K562 (cell line): ENCODE measurements at regions not wholly inside any gene's neighbourhood (a gene's known extent, or its start where the extent isn't known, plus 50 kb on each side); places are given as distances from the start of the nearest gene placed in this dataset.

ENCODE experiments used
- ATAC-seq: fragments of 200-7000 bp; cut with Tn5 transposase; 3 replicates; pipeline ENCODE4 v1.9.1; 2020; ENCODE audit warnings: moderate library complexity
- BruUV-seq: library from RNA; stranded (reverse); fragments of 400-500 nt; replicated peaks from 2 replicates; lab custom pipeline; 2021; lab: Mats Ljungman, UMichigan
- CTCF ChIA-PET: fragments of 300-600 bp; formaldehyde crosslinking; extraction: SDS; loops from one replicate; lab custom pipeline; 2021; ENCODE audit warnings: low intra/inter-chr PET ratio; lab: Yijun Ruan, JAX
- POLR2A ChIA-PET: fragments of 300-600, 350-650 bp; sonication (Branson Sonifier 250); formaldehyde crosslinking; extraction: SDS; loops from one replicate; lab custom pipeline; 2021; ENCODE audit warnings: antibody characterized with exemption, inconsistent platforms; lab: Yijun Ruan, JAX
- DNase-seq, 4 experiments: peaks; one replicate each; pipeline versions ENCODE4 v3.0.0 to v3.0.0-alpha.2; 2011 to 2018; ENCODE audit warnings: low spot score in 3 of 4, mixed read lengths in 3 of 4; ENCODE audit errors: extremely low read depth in 1 of 4
- FAIRE-seq: peaks from 2 replicates; lab custom pipeline; 2011; peaks lifted over from hg19 to GRCh38; lab: Jason Lieb, UNC
- H2AFZ ChIP-seq: 2 replicates; pipeline ENCODE4 v1.6.0; 2011; ENCODE audit warnings: low read depth, low read length, control low read depth, inconsistent platforms
- H3K27ac ChIP-seq: fragments of 200-600 bp; 3 replicates; pipeline ENCODE4 v1.8.0; 2011; ENCODE audit warnings: low read depth, mild to moderate bottlenecking, control low read depth, inconsistent platforms, low read length, moderate library complexity, mixed read lengths; ENCODE audit errors: extremely low read depth
- H3K27me3 ChIP-seq, 2 experiments: fragments of 300-600 bp in 1 of 2; 2 replicates in 1 of 2; 3 replicates in 1 of 2; pipeline versions ENCODE4 v1.6.0 to v1.8.0; 2011; ENCODE audit warnings: inconsistent platforms in 2 of 2, low read length in 2 of 2, mild to moderate bottlenecking in 1 of 2, mixed read lengths in 1 of 2, moderate library complexity in 1 of 2; ENCODE audit not compliant: control insufficient read depth in 2 of 2, insufficient read depth in 2 of 2
- H3K36me3 ChIP-seq: fragments of 300-600 bp; 3 replicates; pipeline ENCODE4 v1.8.0; 2011; ENCODE audit warnings: mild to moderate bottlenecking, low read length, inconsistent platforms; ENCODE audit not compliant: control insufficient read depth, insufficient read depth
- H3K4me1 ChIP-seq, 2 experiments: fragments of 200-600 bp in 1 of 2; replicated peaks in 1 of 2; 2 replicates in 1 of 2; 3 replicates in 1 of 2; pipeline versions ENCODE4 v1.5.1 to v1.8.0; 2011; ENCODE audit warnings: inconsistent platforms in 2 of 2, low read length in 2 of 2, mild to moderate bottlenecking in 1 of 2, mixed read lengths in 1 of 2, moderate library complexity in 1 of 2; ENCODE audit not compliant: control insufficient read depth in 2 of 2, insufficient read depth in 2 of 2
- H3K4me2 ChIP-seq: 2 replicates; pipeline ENCODE4 v1.6.1; 2011; ENCODE audit warnings: low read length, control low read depth, inconsistent platforms, mixed read lengths; ENCODE audit not compliant: insufficient read depth
- H3K4me3 ChIP-seq: fragments of 200-600 bp; sonication (generic), shearing (Covaris generic); 2 replicates; pipeline ENCODE4 v1.5.1; 2016; ENCODE audit warnings: control low read depth, inconsistent platforms
- H3K79me2 ChIP-seq: fragments of 200-600 bp; 3 replicates; pipeline ENCODE4 v1.8.0; 2011; ENCODE audit warnings: low read length, inconsistent platforms; ENCODE audit not compliant: control insufficient read depth, insufficient read depth
- H3K9ac ChIP-seq, 2 experiments: 2 replicates each; pipeline versions ENCODE4 v1.6.0 to v1.6.1; 2011; ENCODE audit warnings: low read depth in 2 of 2, low read length in 2 of 2, control low read depth in 1 of 2, inconsistent platforms in 1 of 2, mild to moderate bottlenecking in 1 of 2, mixed read lengths in 1 of 2; ENCODE audit not compliant: insufficient read depth in 1 of 2
- H3K9me1 ChIP-seq: one replicate; pipeline ENCODE4 v1.6.0; 2011; ENCODE audit warnings: inconsistent platforms, mild to moderate bottlenecking, low read length, moderate library complexity; ENCODE audit not compliant: control insufficient read depth, insufficient read depth
- H3K9me3 ChIP-seq: replicated peaks from 2 replicates; pipeline ENCODE4 v1.5.1; 2011; ENCODE audit warnings: low read depth, low read length, inconsistent platforms; ENCODE audit not compliant: control insufficient read depth, insufficient read depth
- H4K20me1 ChIP-seq: replicated peaks from 2 replicates; pipeline ENCODE4 v1.6.1; 2011; ENCODE audit warnings: low read length, inconsistent platforms, mixed read lengths; ENCODE audit not compliant: control insufficient read depth, insufficient read depth
- DEAF1 ChIP-seq: fragments of 450-650 bp; formaldehyde crosslinking; IDR thresholded peaks from 2 replicates; pipeline ENCODE4 v1.4.0; 2020; ENCODE audit warnings: mild to moderate bottlenecking, moderate library complexity
- HIVEP1 ChIP-seq: fragments of 250-450 bp; sonication (Bioruptor Pico); IDR thresholded peaks from 2 replicates; pipeline ENCODE4 v1.4.0; 2020; ENCODE audit warnings: mild to moderate bottlenecking
- LEF1 ChIP-seq: fragments of 450-650 bp; IDR thresholded peaks from 2 replicates; pipeline ENCODE4 v1.6.1; 2016; ENCODE audit warnings: mild to moderate bottlenecking
- NR1H2 ChIP-seq: sonication (generic); formaldehyde crosslinking; IDR thresholded peaks from 2 replicates; pipeline ENCODE4 v1.4.0; 2020; ENCODE audit warnings: mild to moderate bottlenecking, missing genetic modification reagents
- RBM15 ChIP-seq: fragments of 200-400 bp; formaldehyde crosslinking; IDR thresholded peaks from 2 replicates; pipeline ENCODE4 v1.6.1; 2018; ENCODE audit warnings: mild to moderate bottlenecking, low read length, moderate library complexity; ENCODE audit not compliant: insufficient read depth
- STAT5A ChIP-seq: IDR thresholded peaks from 2 replicates; pipeline ENCODE4 v1.6.1; 2012; ENCODE audit warnings: low read length, inconsistent platforms, borderline replicate concordance
- TCFL5 ChIP-seq: fragments of 250-450 bp; sonication (Bioruptor Pico); conservative IDR thresholded peaks from 2 replicates; pipeline ENCODE4 v1.6.1; 2021; ENCODE audit warnings: mild to moderate bottlenecking, moderate library complexity, matching md5 sums
- THRB ChIP-seq: fragments of 450-650 bp; formaldehyde crosslinking; conservative IDR thresholded peaks from 2 replicates; pipeline ENCODE4 v1.4.0; 2022; ENCODE audit warnings: mild to moderate bottlenecking, missing genetic modification characterization
- ZBTB7A ChIP-seq: IDR thresholded peaks from 2 replicates; pipeline ENCODE4 v1.6.1; 2011; ENCODE audit warnings: low read depth, mild to moderate bottlenecking, low read length, moderate library complexity, borderline replicate concordance; ENCODE audit not compliant: control insufficient read depth
- ZKSCAN3 ChIP-seq: fragments of 250-450 bp; sonication (Bioruptor Pico); IDR thresholded peaks from 2 replicates; pipeline ENCODE4 v1.4.0; 2020
- WGBS: fragments of 100-300 bp; shearing (Covaris generic); methylation state at CpG from one replicate; pipeline ENCODE4 v1.1.6; 2016; ENCODE audit warnings: low coverage, mixed read lengths; ENCODE audit not compliant: insufficient coverage; ENCODE audit errors: missing lambda C conversion rate; 5-methylcytosine and 5-hydroxymethylcytosine counted together
- in situ Hi-C: fragments of 300-500 bp; cut with MboI; formaldehyde crosslinking; loops from 4 replicates; pipeline ENCODE4 v1.15.0; 2018; ENCODE audit warnings: inconsistent platforms, mixed read lengths
- intact Hi-C: fragments of 100-400 bp; cut with micrococcal nuclease; formaldehyde crosslinking; loops from 2 replicates; pipeline ENCODE4 v1.14.2; 2022

DNA sequence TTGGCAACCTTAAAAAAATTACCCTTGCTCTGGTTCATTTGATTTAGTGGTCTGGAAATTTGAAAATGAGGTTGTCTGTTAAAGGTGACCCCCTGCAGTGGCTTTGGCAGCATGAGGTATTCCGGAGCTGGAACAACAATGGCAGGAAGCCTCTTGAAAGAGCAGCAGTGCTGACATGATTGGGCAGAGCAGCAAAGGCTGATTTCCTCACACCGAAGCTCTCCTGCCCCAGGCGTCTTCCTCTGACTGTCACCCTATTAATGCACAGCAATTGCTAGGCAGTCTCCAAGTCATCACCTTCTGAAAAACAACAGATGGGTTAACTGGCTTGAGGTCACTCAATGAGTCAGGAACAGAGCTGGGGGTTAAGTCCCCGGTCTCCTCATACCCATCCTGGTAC lies 241.8 kb upstream of the MMS22L start:
- POLR2A ChIA-PET = no interaction called here
- CTCF ChIA-PET = no interaction called here
- H3K36me3 ChIP-seq = no peaks in the 10 kb centered on the region
- ATAC-seq (no peak), FAIRE-seq (no peak), DNase-seq (no peak)
- H3K9me1 ChIP-seq = no peaks in the 10 kb centered on the region
- H2AFZ ChIP-seq = no peak overlapping the region
- in situ Hi-C loops (no loop called here), intact Hi-C loops (no loop called here)
- H3K79me2 ChIP-seq = no peaks in the 10 kb centered on the region
- H3K9me3 ChIP-seq = no peaks in the 10 kb centered on the region
- H3K9ac ChIP-seq = no peak overlapping the region
- 0% methylated on average over 4 of the region's 4 CpGs for WGBS
- no peak for TF ChIP-seq THRB (CRISPR knock-in tag)
- no peak for TF ChIP-seq LEF1
- TF ChIP-seq DEAF1 = no peak
- TF ChIP-seq TCFL5 (CRISPR knock-in tag) = no peak
- no peak for TF ChIP-seq HIVEP1
- no peak for TF ChIP-seq ZBTB7A
- TF ChIP-seq RBM15 = no peak
- TF ChIP-seq NR1H2 (CRISPR knock-in tag) = no peak
- TF ChIP-seq ZKSCAN3 (CRISPR knock-in tag) = no peak
- no peak for TF ChIP-seq STAT5A
- H3K4me1 ChIP-seq = no peaks in the 10 kb centered on the region
- no peak overlapping the region for H3K27ac ChIP-seq
- H3K27me3 ChIP-seq = no peaks in the 10 kb centered on the region
- no peaks in the 10 kb centered on the region for H4K20me1 ChIP-seq
- H3K4me2 ChIP-seq = no peak overlapping the region
- BruUV-seq = no TSS peak
- no peak overlapping the region for H3K4me3 ChIP-seq
